GM12878 (cell line): ENCODE measurements at regions not wholly inside any gene's neighbourhood (a gene's known extent, or its start where the extent isn't known, plus 50 kb on each side); places are given as distances from the start of the nearest gene placed in this dataset.

ENCODE experiments used
- ATAC-seq: fragments of 200-7000 bp; cut with Tn5 transposase; 3 replicates; pipeline ENCODE4 v1.9.1; 2020; ENCODE audit warnings: mild to moderate bottlenecking, moderate library complexity
- BruUV-seq: library from RNA; stranded (reverse); fragments of 400-500 nt; replicated peaks from 2 replicates; lab custom pipeline; 2021; lab: Mats Ljungman, UMichigan
- CTCF ChIA-PET: fragments of 300-600 bp; sonication (Branson Sonifier 250); formaldehyde crosslinking; extraction: SDS; loops from one replicate; lab custom pipeline; 2021; ENCODE audit warnings: inconsistent platforms; lab: Yijun Ruan, JAX
- POLR2A ChIA-PET: fragments of 350-600 bp; formaldehyde crosslinking; extraction: SDS; loops from one replicate; lab custom pipeline; 2021; ENCODE audit warnings: inconsistent platforms; lab: Charles Lee
- RAD21 ChIA-PET: fragments of 300-600 bp; sonication (Branson Sonifier 250); formaldehyde crosslinking; loops from one replicate; lab custom pipeline; 2023; ENCODE audit warnings: antibody characterized with exemption; ENCODE audit not compliant: unreplicated experiment; lab: Charles Lee
- SMC1A ChIA-PET: fragments of 300-600 bp; sonication (Branson Sonifier 250); formaldehyde crosslinking; loops from one replicate; lab custom pipeline; 2023; ENCODE audit not compliant: unreplicated experiment, uncharacterized antibody; lab: Charles Lee
- DNase-seq: peaks from one replicate; pipeline ENCODE4 v3.0.0-alpha.2; 2011; ENCODE audit warnings: low read depth, low spot score
- FAIRE-seq: peaks from 3 replicates; lab custom pipeline; 2011; peaks lifted over from hg19 to GRCh38; lab: Jason Lieb, UNC
- H2AFZ ChIP-seq: 2 replicates; pipeline ENCODE4 v1.6.0; 2011; ENCODE audit warnings: low read depth, low read length, control low read depth; ENCODE audit not compliant: control insufficient read depth
- H3K27ac ChIP-seq: 2 replicates; pipeline ENCODE4 v1.5.1; 2011; ENCODE audit warnings: control low read depth; ENCODE audit not compliant: control insufficient read depth, insufficient read depth
- H3K27me3 ChIP-seq, 2 experiments: replicated peaks in 1 of 2; 2 replicates each; pipeline versions ENCODE4 v1.6.0 to v1.6.1; 2011; ENCODE audit warnings: low read length in 1 of 2; ENCODE audit not compliant: control insufficient read depth in 2 of 2, insufficient read depth in 2 of 2
- H3K36me3 ChIP-seq, 2 experiments: 2 replicates each; pipeline ENCODE4 v1.5.1; 2011; ENCODE audit warnings: low read length in 1 of 2; ENCODE audit not compliant: control insufficient read depth in 2 of 2, insufficient read depth in 2 of 2
- H3K4me1 ChIP-seq: 2 replicates; pipeline ENCODE4 v1.6.1; 2011; ENCODE audit warnings: mild to moderate bottlenecking, low read length, moderate library complexity, mixed read lengths; ENCODE audit not compliant: control insufficient read depth, insufficient read depth
- H3K4me2 ChIP-seq: 2 replicates; pipeline ENCODE4 v1.6.0; 2011; ENCODE audit warnings: control low read depth; ENCODE audit not compliant: control insufficient read depth, insufficient read depth
- H3K4me3 ChIP-seq: fragments of 200-600 bp; sonication (generic); 2 replicates; pipeline ENCODE4 v1.5.1; 2016
- H3K79me2 ChIP-seq: 2 replicates; pipeline ENCODE4 v1.6.0; 2011; ENCODE audit warnings: low read length; ENCODE audit not compliant: control insufficient read depth, insufficient read depth
- H3K9ac ChIP-seq: 2 replicates; pipeline ENCODE4 v1.8.0; 2011; ENCODE audit warnings: low read length, control low read depth, mixed read lengths; ENCODE audit not compliant: control insufficient read depth, insufficient read depth
- H3K9me3 ChIP-seq: replicated peaks from 3 replicates; pipeline ENCODE4 v1.5.1; 2011; ENCODE audit warnings: mild to moderate bottlenecking, low read length; ENCODE audit not compliant: control insufficient read depth, insufficient read depth
- H4K20me1 ChIP-seq: 2 replicates; pipeline ENCODE4 v1.6.0; 2011; ENCODE audit not compliant: control insufficient read depth, insufficient read depth
- BCL11A ChIP-seq: IDR thresholded peaks from 2 replicates; pipeline ENCODE4 v1.6.1; 2011; ENCODE audit warnings: low read depth, low read length
- CREB1 ChIP-seq: IDR thresholded peaks from 2 replicates; pipeline ENCODE4 v1.6.1; 2012; ENCODE audit warnings: low read depth, mild to moderate bottlenecking, inconsistent platforms
- E2F8 ChIP-seq: fragments of 450-650 bp; IDR thresholded peaks from 2 replicates; pipeline ENCODE4 v1.6.1; 2018; ENCODE audit warnings: mild to moderate bottlenecking, low read depth, moderate library complexity; ENCODE audit not compliant: partially characterized antibody
- POLR2A ChIP-seq: IDR thresholded peaks from 2 replicates; pipeline ENCODE4 v1.6.1; 2011; ENCODE audit warnings: low read depth, mild to moderate bottlenecking, low read length
- POLR2AphosphoS2 ChIP-seq: IDR thresholded peaks from 2 replicates; pipeline ENCODE4 v1.6.1; 2011; ENCODE audit warnings: low read depth, mild to moderate bottlenecking, low read length, improper control_type of control experiment, moderate library complexity
- SP1 ChIP-seq: IDR thresholded peaks from one replicate; pipeline ENCODE4 v1.6.1; 2011; ENCODE audit warnings: low read depth, low read length
- TCF12 ChIP-seq: IDR thresholded peaks from 2 replicates; pipeline ENCODE4 v1.6.1; 2011; ENCODE audit warnings: low read depth, mild to moderate bottlenecking, low read length
- ZBTB4 ChIP-seq: fragments of 450-650 bp; formaldehyde crosslinking; IDR thresholded peaks from 2 replicates; pipeline ENCODE4 v1.4.0; 2022; ENCODE audit warnings: mild to moderate bottlenecking, moderate library complexity
- WGBS: methylation state at CpG from one replicate; pipeline ENCODE4 v1.1.6; 2016; ENCODE audit warnings: low lambda C conversion rate; ENCODE audit not compliant: insufficient replicate concordance, insufficient coverage; ENCODE audit errors: missing lambda C conversion rate; 5-methylcytosine and 5-hydroxymethylcytosine counted together
- in situ Hi-C: fragments of 300-500 bp; cut with MboI; formaldehyde crosslinking; loops from 9 replicates; pipeline ENCODE4 v1.14.3; 2018; ENCODE audit warnings: mixed read lengths
- intact Hi-C: fragments of 100-400 bp; cut with micrococcal nuclease; formaldehyde crosslinking; loops from one replicate; pipeline ENCODE4 v1.14.2; 2022; ENCODE audit not compliant: unreplicated experiment
- TF ChIP-seq, protein P1 (sequence below): IDR thresholded peaks from 2 replicates; pipeline ENCODE4 v1.6.1; 2011; ENCODE audit warnings: borderline replicate concordance, low read depth, mild to moderate bottlenecking, moderate library complexity, low read length; ENCODE audit not compliant: insufficient read depth, poor library complexity, severe bottlenecking
- TF ChIP-seq, protein P2 (sequence below): IDR thresholded peaks from 2 replicates; pipeline ENCODE4 v1.6.1; 2011; ENCODE audit warnings: low read depth, mild to moderate bottlenecking, low read length, moderate library complexity, borderline replicate concordance; ENCODE audit errors: extremely low read depth
- TF ChIP-seq, protein P3 (sequence below): fragments of 450-650 bp; IDR thresholded peaks from 2 replicates; pipeline ENCODE4 v1.6.1; 2017; ENCODE audit warnings: borderline replicate concordance
- TF ChIP-seq, protein P4 (sequence below): fragments of 450-650 bp; IDR thresholded peaks from 2 replicates; pipeline ENCODE4 v1.6.1; 2016; ENCODE audit warnings: mild to moderate bottlenecking

DNA sequence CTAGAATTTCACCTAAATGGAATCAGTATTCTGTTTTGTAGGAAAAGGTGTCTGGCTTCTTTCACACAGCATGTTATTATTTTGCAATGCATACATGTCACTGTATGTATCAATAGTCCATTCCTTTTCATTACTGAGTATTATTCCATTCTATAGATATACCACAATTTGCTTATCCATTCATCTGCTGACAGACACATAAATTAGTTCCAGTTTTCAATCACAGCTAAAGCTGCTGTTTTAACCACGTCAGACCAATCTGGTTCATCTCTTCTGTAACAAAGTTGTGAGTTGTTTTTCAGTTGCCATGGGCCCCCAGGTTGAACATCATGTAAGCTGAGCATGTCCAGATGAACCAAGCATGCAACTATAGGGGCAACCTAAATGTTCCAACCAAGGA is 282.1 kb upstream of the MKLN1 start (continued):
- TF ChIP-seq ZBTB4 (CRISPR knock-in tag), result no peak
- TF ChIP-seq, protein P1, sequence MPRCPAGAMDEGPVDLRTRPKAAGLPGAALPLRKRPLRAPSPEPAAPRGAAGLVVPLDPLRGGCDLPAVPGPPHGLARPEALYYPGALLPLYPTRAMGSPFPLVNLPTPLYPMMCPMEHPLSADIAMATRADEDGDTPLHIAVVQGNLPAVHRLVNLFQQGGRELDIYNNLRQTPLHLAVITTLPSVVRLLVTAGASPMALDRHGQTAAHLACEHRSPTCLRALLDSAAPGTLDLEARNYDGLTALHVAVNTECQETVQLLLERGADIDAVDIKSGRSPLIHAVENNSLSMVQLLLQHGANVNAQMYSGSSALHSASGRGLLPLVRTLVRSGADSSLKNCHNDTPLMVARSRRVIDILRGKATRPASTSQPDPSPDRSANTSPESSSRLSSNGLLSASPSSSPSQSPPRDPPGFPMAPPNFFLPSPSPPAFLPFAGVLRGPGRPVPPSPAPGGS, result no peak

DNA sequence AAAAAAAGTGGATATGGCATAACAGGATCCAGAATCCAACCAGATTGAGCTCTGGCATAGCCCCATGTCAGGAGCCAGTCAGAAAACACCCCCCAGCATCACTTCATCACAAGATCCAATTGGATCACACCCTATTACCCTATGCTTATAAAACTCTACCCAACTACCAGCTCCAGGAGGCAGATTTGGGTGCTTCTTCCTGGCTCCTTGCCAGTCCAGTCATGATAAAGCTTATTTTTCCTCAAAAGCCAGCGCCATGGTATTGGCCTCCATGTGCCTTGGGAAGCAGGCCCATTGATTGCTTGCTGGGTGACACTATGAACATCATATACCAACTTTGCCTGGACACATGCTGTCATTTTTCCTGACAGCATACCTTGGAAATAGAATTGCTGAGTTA is 281.4 kb upstream of the MKLN1 start:
- no TSS peak for BruUV-seq
- no peak overlapping the region for H3K27ac ChIP-seq
- H3K27me3 ChIP-seq, result no peaks in the 10 kb centered on the region
- RAD21 ChIA-PET, result interaction anchor here (1.5 to 1.6 kb wide), 2 partner anchors 64 to 149 kb away, joined by 3 to 5 read pairs; no protein-coding TSS in a partner anchor
- H3K79me2 ChIP-seq, result no peaks in the 10 kb centered on the region; the same call in none of the 2 replicates
- no peak for ATAC-seq
- H3K4me3 ChIP-seq, result no peak overlapping the region
- no peak for DNase-seq
- POLR2A ChIA-PET, result interaction anchor here (0.6 kb wide), 2 partner anchors 10 to 67 kb away, joined by 3 to 5 read pairs; no protein-coding TSS in a partner anchor
- no peak for FAIRE-seq
- CTCF ChIA-PET, result interaction anchor here (1.0 to 3.7 kb wide), 6 partner anchors 13 to 257 kb away, joined by 3 to 18 read pairs (median 3); no protein-coding TSS in a partner anchor
- H3K4me1 ChIP-seq, result no peaks in the 10 kb centered on the region
- H4K20me1 ChIP-seq, result no peaks in the 10 kb centered on the region
- no peak overlapping the region for H3K4me2 ChIP-seq
- 100% methylated on average over 1 of the region's 1 CpG for WGBS
- SMC1A ChIA-PET, result interaction anchor here (1.1 to 1.3 kb wide), 2 partner anchors 13 to 165 kb away, joined by 3 to 5 read pairs; no protein-coding TSS in a partner anchor
- H3K36me3 ChIP-seq, result no peaks in the 10 kb centered on the region; a peak in 1 of 4 replicates
- no peak overlapping the region for H2AFZ ChIP-seq
- in situ Hi-C loops, result no loop called here
- intact Hi-C loops, result no loop called here
- peaks cover 9% of the 10 kb centered on the region; the same call in 2 of the 3 replicates for H3K9me3 ChIP-seq
- no peak overlapping the region for H3K9ac ChIP-seq
- TF ChIP-seq E2F8 (no peak), BCL11A (no peak), POLR2AphosphoS2 (no peak), POLR2A (no peak), SP1 (no peak), TCF12 (no peak), CREB1 (no peak)
- TF ChIP-seq, protein P2, sequence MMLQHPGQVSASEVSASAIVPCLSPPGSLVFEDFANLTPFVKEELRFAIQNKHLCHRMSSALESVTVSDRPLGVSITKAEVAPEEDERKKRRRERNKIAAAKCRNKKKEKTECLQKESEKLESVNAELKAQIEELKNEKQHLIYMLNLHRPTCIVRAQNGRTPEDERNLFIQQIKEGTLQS, result no peak
- TF ChIP-seq, protein P3, sequence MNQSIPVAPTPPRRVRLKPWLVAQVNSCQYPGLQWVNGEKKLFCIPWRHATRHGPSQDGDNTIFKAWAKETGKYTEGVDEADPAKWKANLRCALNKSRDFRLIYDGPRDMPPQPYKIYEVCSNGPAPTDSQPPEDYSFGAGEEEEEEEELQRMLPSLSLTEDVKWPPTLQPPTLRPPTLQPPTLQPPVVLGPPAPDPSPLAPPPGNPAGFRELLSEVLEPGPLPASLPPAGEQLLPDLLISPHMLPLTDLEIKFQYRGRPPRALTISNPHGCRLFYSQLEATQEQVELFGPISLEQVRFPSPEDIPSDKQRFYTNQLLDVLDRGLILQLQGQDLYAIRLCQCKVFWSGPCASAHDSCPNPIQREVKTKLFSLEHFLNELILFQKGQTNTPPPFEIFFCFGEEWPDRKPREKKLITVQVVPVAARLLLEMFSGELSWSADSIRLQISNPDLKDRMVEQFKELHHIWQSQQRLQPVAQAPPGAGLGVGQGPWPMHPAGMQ, result no peak
- TF ChIP-seq, protein P4, sequence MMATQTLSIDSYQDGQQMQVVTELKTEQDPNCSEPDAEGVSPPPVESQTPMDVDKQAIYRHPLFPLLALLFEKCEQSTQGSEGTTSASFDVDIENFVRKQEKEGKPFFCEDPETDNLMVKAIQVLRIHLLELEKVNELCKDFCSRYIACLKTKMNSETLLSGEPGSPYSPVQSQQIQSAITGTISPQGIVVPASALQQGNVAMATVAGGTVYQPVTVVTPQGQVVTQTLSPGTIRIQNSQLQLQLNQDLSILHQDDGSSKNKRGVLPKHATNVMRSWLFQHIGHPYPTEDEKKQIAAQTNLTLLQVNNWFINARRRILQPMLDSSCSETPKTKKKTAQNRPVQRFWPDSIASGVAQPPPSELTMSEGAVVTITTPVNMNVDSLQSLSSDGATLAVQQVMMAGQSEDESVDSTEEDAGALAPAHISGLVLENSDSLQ, result no peak
